GM12865 (cell line): ENCODE measurements at regions not wholly inside any gene's neighbourhood (a gene's known extent, or its start where the extent isn't known, plus 50 kb on each side); places are given as distances from the start of the nearest gene placed in this dataset.

Source experiments
- DNase-seq: peaks from one replicate; pipeline ENCODE4 v3.0.0; 2010; ENCODE audit warnings: low read depth
- H3K4me3 ChIP-seq: 2 replicates; pipeline ENCODE4 v1.5.1; 2011; ENCODE audit warnings: mild to moderate bottlenecking, low read depth, low read length, control low read depth
- TF ChIP-seq, protein P1 (sequence below): IDR thresholded peaks from 2 replicates; pipeline ENCODE4 v1.5.1; 2011; ENCODE audit warnings: low read length, control low read depth, low read depth, inconsistent platforms; ENCODE audit not compliant: insufficient read depth; ENCODE audit errors: missing control alignments

DNA sequence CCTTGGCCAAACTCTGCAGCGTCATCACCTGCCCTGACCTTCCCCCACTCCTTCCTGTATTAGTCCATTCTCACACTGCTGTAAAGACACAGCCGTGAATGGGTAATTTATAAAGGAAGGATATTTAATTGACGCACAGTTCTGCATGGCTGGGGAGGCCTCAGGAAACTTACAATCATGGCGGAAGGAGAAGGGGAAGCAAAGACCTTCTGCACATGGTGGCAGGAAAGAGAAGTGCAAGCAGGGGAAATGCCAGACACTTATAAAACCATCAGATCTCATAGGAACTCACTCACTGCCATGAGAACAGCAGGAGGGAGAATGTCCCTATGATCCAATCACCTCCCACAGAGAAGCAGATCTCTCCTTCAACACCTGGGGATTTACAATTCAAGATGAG, 408.5 kb downstream of the PTPRU start:
- no peak overlapping the region for H3K4me3 ChIP-seq
- TF ChIP-seq, protein P1, sequence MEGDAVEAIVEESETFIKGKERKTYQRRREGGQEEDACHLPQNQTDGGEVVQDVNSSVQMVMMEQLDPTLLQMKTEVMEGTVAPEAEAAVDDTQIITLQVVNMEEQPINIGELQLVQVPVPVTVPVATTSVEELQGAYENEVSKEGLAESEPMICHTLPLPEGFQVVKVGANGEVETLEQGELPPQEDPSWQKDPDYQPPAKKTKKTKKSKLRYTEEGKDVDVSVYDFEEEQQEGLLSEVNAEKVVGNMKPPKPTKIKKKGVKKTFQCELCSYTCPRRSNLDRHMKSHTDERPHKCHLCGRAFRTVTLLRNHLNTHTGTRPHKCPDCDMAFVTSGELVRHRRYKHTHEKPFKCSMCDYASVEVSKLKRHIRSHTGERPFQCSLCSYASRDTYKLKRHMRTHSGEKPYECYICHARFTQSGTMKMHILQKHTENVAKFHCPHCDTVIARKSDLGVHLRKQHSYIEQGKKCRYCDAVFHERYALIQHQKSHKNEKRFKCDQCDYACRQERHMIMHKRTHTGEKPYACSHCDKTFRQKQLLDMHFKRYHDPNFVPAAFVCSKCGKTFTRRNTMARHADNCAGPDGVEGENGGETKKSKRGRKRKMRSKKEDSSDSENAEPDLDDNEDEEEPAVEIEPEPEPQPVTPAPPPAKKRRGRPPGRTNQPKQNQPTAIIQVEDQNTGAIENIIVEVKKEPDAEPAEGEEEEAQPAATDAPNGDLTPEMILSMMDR, result no peak
- no peak for DNase-seq

- TF ChIP-seq, protein P1, result no peak
- H3K4me3 ChIP-seq, result no peak overlapping the region
- DNase-seq, result no peak
These were observed 407.6 kb downstream of the PTPRU start for GRCh38 chr1:29643838-29644440.

DNA sequence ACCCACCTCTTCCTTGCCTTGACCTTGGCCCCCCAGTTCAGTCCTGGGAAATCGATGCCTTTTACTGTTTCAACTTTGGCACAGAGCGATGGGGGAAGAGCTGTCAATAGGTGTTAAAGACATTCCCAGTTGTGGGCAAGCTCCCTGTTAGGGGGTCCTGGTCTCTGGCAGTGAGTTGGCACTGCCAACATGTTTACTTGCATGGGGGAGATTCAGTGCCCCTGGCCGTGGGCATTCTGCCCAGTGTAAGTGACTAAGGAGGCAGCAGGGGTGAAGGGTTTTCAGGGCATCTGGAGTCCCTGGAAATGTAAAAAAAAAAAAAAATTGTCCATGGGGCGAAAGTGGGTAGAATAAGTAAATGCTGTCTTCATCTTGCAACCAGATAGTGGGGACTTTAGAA, 407.0 kb downstream of the PTPRU start:
- no peak overlapping the region for H3K4me3 ChIP-seq
- TF ChIP-seq, protein P1, result no peak
- DNase-seq, result no peak

DNA sequence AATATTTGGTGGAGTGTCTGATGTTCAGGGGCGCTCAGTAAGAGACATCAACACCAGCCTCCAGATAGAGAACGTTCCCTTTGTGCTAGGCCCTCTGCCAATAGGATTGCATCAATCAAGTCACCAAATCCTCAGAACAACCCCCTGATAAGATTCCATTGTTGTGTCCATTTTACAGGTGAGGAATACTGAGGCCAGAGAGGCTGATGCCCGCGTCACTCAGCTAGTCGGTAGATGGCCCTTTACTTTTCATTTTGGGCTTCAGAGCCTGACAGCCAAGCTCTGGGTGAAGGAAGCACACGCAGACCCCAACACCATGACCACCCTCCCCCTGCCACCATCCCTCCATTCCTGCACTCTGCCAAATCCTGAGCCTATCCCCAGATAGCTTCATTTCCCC, 406.2 kb downstream of the PTPRU start:
- TF ChIP-seq, protein P1, result no peak
- DNase-seq, result no peak
- H3K4me3 ChIP-seq, result no peak overlapping the region

- DNase-seq, result no peak
- no peak overlapping the region for H3K4me3 ChIP-seq
- TF ChIP-seq, protein P1, result no peak
These were observed 405.6 kb downstream of the PTPRU start for GRCh38 chr1:29641921-29642320.

DNA sequence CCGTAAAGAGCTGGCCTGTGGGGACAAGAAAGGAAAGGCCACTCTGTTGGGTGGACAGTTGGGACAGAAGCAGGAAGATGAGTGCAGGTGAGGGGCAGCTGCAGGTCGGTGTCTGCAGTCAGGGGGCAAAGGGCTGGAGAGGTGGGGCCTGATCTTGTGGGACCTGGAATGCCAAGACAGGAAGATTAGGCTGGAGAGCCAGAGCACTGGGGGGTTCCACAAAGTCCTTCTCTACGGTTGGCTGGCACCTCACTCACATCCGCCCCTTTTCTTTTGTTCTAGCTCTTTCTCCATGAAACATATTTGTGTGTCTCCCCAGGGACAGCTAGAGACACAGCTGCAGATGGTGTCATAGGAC, 404.1 kb downstream of the PTPRU start:
- no peak for DNase-seq
- H3K4me3 ChIP-seq, result no peak overlapping the region
- TF ChIP-seq, protein P1, result no peak

DNA sequence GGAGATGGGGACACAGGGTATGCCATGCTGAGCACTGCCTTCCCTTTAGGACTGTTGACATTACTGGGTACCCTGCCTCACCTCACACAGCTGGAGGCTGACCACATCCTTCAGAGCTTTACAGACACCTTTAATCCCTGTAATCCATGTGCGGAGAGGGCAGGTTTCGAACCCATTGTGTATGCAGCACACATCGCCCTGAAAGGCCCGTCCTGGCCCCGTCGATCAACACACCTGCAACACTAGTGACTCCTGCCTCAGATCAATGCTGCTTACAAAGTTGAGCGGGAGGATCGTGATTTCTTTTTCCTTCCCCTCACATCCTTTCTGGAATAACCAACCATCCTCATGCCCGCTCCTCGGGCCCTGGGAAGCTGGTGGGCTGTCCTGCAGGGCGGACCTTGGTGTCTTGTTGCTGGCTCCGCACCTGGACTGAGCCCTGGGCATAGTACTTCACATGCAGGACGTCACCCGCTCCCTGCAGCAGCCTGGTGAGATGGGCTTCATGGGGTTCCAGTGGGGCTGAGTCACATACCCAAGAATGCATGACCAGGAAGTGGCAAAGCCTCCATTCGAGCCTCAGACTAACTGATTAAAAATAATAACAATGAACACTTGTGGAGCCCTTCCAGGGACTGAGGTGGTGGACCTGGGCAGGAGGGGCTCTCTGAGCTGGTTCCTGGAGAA, 403.6 kb downstream of the PTPRU start:
- no peak for DNase-seq
- no peak overlapping the region for H3K4me3 ChIP-seq
- TF ChIP-seq, protein P1, result no peak
